Smooth muscle cell of the brain vasculature (primary cell): ENCODE measurements at regions not wholly inside any gene's neighbourhood (a gene's known extent, or its start where the extent isn't known, plus 50 kb on each side); places are given as distances from the start of the nearest gene placed in this dataset.
"Not testable (repeated sequence)": the region's sequence is repeated elsewhere in the genome, so short reads cannot be mapped to it uniquely, and the experiment has no call there.

ENCODE experiments used
- DNase-seq: peaks from one replicate; pipeline ENCODE4 v3.0.0-alpha.2; 2012; ENCODE audit warnings: low read depth, low spot score

DNA sequence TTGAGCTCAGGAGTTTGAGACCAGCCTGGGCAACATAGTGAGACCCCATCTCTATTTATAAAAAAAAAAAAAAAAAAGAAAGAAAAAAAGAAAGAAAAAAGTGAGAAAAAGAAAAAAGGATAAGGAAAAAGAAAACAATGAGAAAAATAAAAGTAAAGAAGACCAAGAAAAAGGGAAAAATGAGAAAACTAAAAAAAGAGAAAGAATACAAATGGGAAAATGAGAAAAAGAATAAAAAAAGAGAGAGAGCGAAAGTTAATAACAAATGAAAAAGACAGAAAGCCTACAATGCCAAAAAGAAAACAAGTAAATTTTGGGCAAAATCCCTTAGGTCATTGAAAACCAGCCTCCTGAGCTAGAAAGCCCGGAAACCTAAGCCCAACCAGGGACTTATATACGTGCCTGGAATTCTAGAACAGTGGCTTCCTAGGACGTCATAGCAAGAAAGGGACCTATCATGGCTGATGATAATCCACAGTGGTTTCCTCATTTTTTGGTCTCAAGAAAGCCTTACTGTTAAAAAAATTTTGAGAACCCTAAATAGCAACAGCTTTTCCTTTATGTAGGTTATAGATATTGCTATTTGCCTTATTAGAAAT, 131.7 kb upstream of the CLINT1 start:
- no peak for DNase-seq

- no peak for DNase-seq
These were observed 130.4 kb upstream of the CLINT1 start for GRCh38 chr5:157989296-157989695.

DNA sequence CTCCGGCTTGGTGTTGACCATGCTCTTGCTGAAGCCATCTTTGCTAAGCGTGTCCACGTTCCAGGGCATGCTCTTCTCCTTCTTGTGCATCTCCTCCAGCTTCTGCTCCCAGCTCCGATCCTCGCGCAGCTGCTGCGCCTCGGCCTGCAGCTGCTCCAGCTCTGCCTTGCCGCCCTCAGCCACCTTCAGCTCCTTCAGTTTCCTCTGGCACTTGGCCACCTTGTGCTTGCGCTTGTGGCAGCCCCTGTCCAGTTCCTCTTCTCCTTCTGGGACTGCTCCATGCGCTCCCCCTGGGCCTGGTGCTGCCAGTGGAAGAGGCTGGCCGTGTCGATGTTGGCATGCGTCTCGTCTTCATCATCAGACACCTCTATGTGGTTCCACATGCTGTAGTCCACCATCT, 128.3 kb upstream of the CLINT1 start:
- DNase-seq, result no peak

DNA sequence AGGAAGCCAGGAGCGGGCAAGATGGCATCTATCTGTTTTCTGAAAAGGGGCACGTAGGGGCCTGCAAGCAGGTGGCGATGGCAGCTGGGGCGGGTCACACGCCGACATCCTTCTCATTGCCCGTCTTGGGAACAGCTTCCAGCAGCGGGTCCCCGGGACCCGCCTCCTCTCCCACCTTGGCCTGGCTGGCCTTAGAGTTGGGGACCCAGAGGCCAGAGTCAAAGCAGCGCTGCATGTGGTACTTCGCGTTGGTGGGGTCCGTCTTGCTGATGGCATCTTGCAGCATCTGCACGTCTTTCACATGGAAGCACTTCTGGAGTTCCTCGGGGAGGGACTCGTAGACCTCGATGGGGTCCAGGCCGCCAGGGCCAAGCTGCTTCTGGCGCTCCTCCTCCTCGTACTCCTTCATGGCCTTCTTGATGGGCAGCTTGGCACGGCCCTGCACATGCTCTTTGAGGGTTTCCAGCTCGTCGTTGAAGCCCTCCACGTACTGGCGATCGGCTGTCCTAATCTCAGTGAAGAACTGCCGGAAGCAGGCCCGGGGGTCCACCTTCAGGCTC, 127.6 kb upstream of the CLINT1 start:
- DNase-seq, result no peak

DNA sequence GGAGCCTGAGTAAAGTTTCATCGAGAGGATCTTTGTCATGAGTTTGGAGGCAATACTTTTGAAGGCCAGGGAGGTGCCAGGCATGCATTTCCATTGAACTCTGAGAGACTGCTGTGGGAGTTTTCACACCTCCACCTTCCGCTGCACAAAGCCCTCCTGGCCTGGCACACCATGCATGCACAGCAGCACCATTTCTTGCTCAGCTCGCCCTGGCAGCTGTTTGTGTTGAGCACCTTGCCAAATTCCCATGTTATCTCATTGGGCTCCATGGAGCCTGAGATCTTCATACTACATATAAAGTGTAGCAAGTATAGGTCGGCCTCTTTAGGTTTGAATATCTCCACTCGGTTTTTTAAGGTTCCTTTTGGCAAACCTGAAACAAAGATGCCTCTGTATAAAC, 125.7 kb upstream of the CLINT1 start:
- no peak for DNase-seq

- DNase-seq, result no peak
These were observed 125.1 kb upstream of the CLINT1 start for GRCh38 chr5:157983906-157984551.

GRCh38 chr5:157978061-157978460, 119.1 kb upstream of the CLINT1 start:
- no peak for DNase-seq

- DNase-seq, result no peak
These were observed 117.5 kb upstream of the CLINT1 start for GRCh38 chr5:157976429-157976828.

GRCh38 chr5:157972579-157972978, 113.6 kb upstream of the CLINT1 start:
- no peak for DNase-seq

- DNase-seq, result no peak
These were observed 112.7 kb upstream of the CLINT1 start for GRCh38 chr5:157971571-157972216.

DNA sequence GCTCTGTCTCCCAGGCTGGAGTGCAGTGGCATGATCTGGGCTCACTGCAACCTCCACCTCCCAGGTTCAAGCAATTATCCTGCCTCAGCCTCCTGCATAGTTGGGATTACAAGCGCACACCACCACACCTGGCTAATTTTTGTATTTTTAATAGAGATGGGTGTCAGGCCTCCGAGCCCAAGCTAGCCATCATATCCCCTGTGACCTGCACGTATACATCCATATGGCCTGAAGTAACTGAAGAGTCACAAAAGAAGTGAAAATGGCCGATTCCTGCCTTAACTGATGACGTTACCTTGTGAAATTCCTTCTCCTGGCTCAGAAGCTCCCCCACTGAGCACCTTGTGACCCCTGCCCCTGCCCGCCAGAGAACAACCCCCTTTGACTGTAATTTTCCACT, 109.6 kb upstream of the CLINT1 start:
- not testable (repeated sequence) for DNase-seq

GRCh38 chr5:157965989-157966388, 107.0 kb upstream of the CLINT1 start:
- DNase-seq, result no peak

GRCh38 chr5:157965040-157965678, 106.2 kb upstream of the CLINT1 start:
- DNase-seq, result no peak

GRCh38 chr5:157963761-157964160, 104.8 kb upstream of the CLINT1 start:
- no peak for DNase-seq

DNA sequence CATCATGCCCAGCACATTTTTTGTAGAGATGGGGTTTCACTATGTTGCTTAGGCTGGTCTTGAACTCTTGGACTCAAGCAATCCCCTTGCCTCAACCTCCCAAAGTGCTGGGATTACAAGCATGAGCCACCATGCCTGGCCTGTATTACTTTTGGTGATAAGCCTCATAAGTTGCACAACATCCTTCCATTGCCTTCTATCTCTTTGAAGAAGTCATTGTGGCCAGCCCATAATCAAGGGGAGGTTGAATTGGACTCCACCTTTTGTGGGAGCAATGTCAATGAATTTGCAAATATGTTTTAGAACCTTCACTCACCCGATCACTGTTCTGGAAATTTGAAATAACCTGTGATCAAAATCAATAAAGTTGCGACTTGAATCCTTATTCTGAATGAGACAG, 104.3 kb upstream of the CLINT1 start:
- DNase-seq, result no peak

- DNase-seq, result not testable (repeated sequence)
These were observed 103.7 kb upstream of the CLINT1 start for GRCh38 chr5:157962686-157963085.

- DNase-seq, result no peak
These were observed 103.1 kb upstream of the CLINT1 start for GRCh38 chr5:157961896-157962590.

DNA sequence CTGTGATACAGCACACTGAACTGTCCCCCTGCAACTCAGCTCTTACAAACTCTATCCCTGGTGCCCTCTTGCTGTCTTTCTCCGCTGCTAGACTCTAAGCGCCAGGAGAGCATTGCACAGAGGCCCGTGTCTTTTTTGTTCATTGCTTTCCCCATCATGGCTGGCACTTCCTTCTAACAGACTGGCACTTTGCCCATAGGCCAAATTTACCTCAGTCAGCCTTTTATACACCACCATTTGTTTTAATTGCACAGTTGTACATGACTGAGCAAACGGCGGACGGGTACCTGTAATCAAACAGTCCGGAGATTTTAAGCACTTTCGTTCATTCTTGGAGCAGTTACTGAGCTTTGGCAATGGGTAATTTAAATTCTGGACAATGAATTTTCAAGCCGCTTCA, 102.2 kb upstream of the CLINT1 start:
- no peak for DNase-seq

DNA sequence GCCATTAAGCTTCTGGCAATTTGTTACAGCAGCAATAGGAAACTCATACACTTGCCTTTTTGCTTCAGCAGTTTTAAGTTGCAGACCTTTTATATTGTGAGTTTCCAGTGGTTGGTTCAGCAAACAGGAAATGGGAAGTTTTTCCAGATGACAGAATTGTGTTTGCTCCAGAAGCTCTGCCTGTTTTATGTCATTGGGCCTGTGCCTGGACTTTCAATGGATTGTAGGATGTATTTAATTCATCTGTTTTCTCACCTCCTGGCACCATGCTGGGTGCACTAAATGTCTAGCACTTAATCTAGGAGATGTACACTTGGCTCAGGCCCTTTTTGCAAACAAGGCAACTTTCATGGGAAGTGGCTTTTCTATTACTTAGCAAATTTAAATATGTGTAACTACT, 100.4 kb upstream of the CLINT1 start:
- DNase-seq, result no peak

DNA sequence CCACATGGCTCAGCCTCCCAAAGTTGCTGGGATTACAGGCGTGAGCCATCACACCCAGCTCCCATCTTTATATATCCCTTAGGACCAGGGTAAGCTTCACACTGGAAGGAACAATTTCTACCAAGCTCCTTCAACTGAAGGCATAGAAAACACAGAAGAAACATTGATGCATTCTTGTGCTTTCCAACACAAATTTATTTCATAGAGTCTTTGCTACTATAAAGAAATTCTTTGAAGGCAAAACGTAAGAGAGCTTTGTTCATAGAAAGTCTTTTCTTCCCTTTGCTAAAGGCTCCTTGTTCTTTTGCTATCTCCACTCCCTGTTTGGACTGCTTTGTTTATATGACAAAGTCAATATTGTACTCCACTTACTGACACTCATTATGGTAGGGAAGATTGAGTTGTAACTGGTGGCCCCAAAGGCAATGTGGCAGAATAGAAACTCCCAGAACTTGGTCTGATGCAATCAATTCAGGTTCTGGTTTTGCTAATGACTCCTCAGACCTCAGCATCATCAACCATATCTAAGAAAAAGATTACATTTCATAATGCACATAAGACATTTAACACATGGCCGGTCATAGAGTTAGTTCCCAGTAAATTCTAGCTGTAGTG, 97.4 kb upstream of the CLINT1 start:
- no peak for DNase-seq

- DNase-seq, result no peak
These were observed 96.7 kb upstream of the CLINT1 start for GRCh38 chr5:157955541-157956172.
